Right ventricle myocardium inferior (tissue), 1 donor: ENCODE measurements at regions not wholly inside any gene's neighbourhood (a gene's known extent, or its start where the extent isn't known, plus 50 kb on each side); places are given as distances from the start of the nearest gene placed in this dataset.
"Not testable (repeated sequence)": the region's sequence is repeated elsewhere in the genome, so short reads cannot be mapped to it uniquely, and the experiment has no call there.

ENCODE experiments used
- ATAC-seq: fragments of 200-7000 bp; cut with Tn5 transposase; one replicate; pipeline ENCODE4 v1.9.1; 2020; ENCODE audit warnings: mild to moderate bottlenecking, moderate library complexity
- DNase-seq: peaks from one replicate; pipeline ENCODE4 v3.0.0; 2021; ENCODE audit errors: missing footprints
- intact Hi-C: fragments of 100-400 bp; cut with DNase I; formaldehyde crosslinking; loops from one replicate; pipeline ENCODE4 v1.11.0; 2022
- donor health status: DM: no; HTN: yes; CAD: no; lungs with severe emphysema.

GRCh38 chr17:65332779-65333178 lies 195.6 kb downstream of the RGS9 start:
- DNase-seq (no peak), ATAC-seq (no peak)
- intact Hi-C loops: no loop called here

- ATAC-seq: no peak
- no peak for DNase-seq
- intact Hi-C loops: no loop called here
Observed at GRCh38 chr17:65332375-65332774, 195.2 kb downstream of the RGS9 start.

GRCh38 chr17:65328567-65328966 lies 191.4 kb downstream of the RGS9 start:
- ATAC-seq: no peak
- DNase-seq: no peak
- intact Hi-C loops: no loop called here

DNA sequence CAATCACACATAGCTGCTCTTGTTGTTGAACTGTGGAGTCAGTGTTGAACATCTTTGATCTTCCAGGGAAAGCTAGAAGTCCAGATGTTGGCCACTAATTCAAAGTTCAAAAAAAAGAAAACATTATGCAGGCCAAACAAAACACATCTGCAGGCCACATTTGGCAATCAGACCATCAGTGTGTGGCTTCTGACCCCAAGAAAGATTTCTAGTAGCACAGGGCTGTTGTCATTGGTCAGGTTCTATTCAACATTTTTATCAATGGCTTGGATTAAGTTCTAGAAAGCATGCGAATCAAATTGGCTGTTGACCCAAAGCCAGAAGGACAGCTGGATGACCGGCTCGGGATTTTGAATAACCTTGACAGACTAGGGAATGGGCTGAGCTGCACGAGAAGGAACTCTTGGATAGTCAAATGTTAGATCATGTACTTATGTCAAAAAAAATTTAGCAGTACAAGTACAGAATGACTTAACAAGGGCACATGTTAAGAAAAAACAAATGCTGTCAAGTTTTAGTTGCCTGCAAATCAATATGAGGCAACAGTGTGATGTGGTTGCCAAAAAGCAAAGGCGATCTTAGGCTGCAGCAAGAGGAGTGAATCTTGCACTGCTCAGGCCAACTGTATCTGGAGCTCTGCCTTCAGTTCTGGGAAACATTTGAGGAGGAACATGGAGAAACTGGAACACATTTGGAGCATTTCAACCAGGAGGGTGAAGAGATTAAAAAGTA lies 187.6 kb downstream of the RGS9 start:
- DNase-seq (no peak), ATAC-seq (peak; percentile 95)
- intact Hi-C loops: no loop called here

GRCh38 chr17:65323049-65323448 lies 185.9 kb downstream of the RGS9 start:
- ATAC-seq (no peak), DNase-seq (no peak)
- intact Hi-C loops: no loop called here

GRCh38 chr17:65320820-65321219 lies 183.7 kb downstream of the RGS9 start:
- ATAC-seq: no peak
- intact Hi-C loops: no loop called here

DNA sequence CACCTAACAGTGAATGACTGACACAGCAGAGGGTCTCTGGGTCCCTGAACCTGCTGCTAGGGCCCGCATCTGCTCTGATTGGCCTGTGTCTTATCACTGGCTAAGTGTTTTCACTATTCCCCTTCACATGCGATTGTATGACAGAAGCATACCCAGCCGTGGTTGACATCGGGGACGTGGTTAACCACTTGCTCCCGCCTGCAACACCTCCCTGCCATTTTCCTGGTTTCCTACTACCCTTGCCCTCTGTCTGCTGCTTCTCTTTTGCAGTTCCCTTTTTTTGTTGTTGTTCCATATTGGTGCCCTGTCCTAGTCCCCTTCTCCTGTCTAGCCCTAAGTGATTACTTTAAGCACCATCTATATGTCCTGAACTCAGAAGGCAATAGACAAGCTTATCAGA lies 177.0 kb downstream of the RGS9 start:
- DNase-seq (no peak), ATAC-seq (no peak)
- intact Hi-C loops: no loop called here

More at GRCh38 chr17:65320820-65321219, 183.7 kb downstream of the RGS9 start:
- no peak for DNase-seq

DNA sequence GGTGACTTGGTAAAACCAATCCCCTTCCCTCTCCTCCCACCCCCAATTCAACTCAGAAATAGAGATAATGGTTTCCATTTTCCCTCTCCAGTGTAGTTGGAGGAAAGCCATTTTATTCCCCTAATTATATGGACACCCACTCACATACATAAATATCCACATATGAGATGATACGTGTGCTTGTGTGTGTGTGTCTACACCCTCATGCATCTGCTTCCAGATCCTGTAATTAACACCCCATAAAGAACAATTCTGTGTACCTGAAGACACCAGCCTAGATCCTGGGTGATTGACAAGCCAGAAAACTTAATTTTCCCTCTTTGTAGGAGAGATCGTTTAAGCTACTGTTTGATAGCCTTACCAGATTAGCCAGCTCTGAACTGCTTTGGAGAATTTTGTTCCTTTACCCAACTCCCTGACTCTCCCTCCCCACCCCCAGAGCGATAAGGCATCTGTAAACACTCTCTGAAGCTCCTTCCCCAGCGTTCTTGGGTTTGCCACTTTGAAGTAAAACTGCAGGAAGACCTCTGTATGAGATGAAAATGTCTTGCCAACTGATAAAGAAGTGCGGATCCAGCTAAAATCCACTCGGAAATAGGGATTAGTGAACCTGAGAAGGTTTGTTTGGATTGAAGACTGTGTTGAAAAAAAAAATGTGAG lies 175.7 kb downstream of the RGS9 start:
- intact Hi-C loops: no loop called here
- ATAC-seq: no peak
- no peak for DNase-seq

DNA sequence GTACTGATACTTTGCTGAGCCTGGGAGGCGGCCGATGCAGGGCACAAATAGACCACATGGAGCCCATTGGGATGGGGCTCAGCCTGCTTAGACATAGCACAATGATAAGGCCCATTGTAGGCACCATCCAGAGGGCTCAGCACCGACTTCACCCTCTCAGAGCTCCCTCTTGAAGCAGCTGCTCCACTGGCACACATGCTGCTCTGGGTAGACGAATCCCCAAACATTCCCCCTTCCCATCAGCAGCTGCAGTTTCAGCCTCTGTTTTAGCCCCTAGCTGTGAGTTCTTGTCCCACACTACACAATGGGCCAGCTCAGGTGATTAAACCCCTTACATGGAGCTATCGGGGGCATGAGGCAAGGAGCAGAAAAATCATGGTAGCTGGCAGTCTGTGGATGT lies 174.1 kb downstream of the RGS9 start:
- intact Hi-C loops: no loop called here
- no peak for ATAC-seq
- no peak for DNase-seq

DNA sequence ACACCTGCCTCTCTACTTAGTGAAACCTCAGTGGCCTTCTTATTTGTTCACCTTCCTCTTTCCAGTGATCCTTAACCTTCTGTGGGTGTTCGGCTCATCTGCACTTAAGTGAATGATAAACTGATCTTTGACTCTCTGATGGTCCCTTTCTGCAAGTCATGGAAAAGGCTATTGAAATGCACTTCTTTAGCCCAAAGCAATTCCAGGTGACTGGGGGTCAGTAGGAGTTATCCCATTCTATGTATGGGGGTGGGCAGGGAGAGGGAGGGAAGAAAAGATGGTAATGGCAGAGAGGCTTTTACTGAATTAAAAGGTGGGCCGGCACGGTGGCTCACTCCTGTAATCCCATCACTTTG lies 170.8 kb downstream of the RGS9 start:
- no peak for DNase-seq
- ATAC-seq: no peak
- intact Hi-C loops: no loop called here

DNA sequence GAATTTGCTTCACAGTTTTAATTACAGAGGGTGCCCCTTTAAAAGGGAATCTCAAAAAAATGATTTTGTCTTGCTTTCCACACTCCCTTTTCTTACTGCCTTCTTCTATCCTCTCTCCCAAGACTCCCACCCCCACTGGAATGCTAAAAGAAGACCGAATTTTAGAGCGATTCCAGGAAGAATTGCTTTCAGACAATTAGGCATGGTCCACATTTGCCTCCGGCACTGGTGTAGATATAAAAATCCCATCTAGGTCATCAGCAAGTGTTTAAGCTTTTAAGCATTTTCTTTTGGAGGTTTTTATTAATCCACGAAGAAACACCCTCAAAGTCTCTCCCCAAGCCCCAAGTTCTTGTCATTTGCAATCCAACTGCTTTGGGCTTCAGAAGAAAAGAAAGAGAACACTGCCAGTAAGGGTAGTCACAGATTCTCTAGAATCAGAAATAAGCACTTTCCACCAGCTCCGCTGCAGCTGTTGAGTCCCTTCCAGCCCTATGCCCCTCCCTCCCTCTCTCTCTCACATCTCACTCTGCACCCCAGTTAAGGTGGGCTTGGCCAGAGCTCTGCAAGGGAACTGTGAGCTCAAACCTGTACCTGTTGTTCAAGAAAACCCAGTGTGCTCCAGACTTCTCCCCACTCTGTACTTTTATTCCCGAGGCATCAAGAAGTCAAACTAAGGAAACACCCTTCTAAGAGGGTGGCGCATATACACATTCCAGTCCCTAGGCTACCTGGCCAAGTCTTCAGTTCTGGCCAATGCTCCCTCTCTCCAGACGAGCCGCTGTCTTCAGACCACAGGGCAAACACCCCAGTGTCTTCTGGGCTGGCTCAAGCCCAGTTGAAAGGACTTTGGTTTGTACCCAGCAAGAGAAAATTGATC lies 170.2 kb downstream of the RGS9 start:
- intact Hi-C loops: no loop called here
- no peak for ATAC-seq
- no peak for DNase-seq

GRCh38 chr17:65305778-65306177 lies 168.6 kb downstream of the RGS9 start:
- intact Hi-C loops: no loop called here
- DNase-seq: no peak
- no peak for ATAC-seq

DNA sequence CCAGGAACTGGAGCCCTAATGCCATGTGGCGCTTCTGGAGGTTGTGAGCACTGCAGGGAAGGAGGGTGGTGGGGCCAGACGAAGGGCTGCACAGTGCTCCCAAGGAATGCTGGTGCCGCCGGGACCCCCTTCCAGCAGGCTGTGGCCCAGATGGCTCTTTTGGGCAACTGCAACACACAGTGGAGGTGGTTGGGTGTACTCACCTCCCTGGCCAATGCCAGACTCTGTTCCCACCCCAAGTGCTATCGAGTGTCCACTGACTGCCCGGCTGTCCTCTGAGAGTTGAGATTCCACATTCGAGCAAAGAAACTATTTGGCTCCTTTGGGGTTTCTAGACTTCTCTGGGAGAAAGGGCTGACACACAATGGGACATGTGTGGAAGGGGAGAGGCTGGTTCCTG lies 167.9 kb downstream of the RGS9 start:
- intact Hi-C loops: no loop called here
- DNase-seq (no peak), ATAC-seq (no peak)

GRCh38 chr17:65301882-65302281 lies 164.7 kb downstream of the RGS9 start:
- peak; percentile 16 for DNase-seq
- intact Hi-C loops, ATAC-seq: not testable (repeated sequence)

- DNase-seq: no peak
- no peak for ATAC-seq
- intact Hi-C loops: no loop called here
Observed at GRCh38 chr17:65301184-65301583, 164.0 kb downstream of the RGS9 start.

DNA sequence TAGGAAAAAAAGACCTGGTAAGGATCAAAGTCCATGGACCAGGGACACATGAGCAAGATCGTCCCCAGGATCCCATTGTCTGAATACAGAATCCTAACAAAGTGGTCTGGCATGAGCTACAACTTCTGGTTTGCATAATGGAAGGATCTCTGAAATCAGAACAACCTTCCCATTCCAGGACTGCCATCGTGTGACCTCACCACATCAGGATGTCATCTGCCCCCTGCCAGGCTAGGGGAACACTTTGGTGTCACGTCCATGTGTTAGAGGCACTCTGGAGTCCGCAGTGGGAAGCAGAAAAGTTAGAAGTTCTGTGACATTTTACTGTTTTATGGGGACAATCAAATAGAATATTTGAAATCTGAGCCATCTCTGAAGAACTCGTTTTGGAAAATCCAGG lies 160.7 kb downstream of the RGS9 start:
- intact Hi-C loops: loop anchor here (10.0 kb wide), 1 partner anchor 257 kb away; no protein-coding TSS in a partner anchor
- DNase-seq (no peak), ATAC-seq (no peak)

- ATAC-seq (no peak), DNase-seq (no peak)
Observed at GRCh38 chr17:65297384-65297783, 160.2 kb downstream of the RGS9 start.

DNA sequence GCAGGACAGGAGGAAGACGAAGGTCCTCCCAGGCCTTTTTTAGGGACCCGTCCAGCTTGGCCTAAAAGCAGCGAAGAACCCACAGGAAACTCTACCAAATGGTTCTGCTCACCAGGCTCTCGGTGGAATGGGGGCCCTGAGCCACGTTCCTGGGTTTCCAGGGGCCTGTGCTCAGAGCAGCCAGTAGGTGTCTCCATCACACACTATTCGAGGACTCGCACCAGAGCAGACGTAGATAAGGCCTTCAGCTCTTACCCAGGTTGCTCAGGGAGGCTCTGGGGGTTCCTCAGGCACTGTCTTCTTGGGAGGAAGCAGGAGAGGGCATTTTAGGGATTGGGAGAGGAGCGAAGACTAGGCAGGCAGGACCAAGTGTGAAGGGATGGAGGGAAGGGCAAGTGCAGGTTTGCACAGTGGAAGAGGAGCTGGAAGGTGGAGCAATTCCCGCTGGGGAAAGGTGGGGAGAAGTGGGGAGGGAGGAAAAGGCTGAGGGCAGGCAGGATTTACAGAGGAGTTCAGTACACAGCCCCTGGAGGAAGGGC lies 157.1 kb downstream of the RGS9 start:
- no peak for DNase-seq
- intact Hi-C loops: loop anchor here (5.0 to 10.0 kb wide), 2 partner anchors 261 to 873 kb away; no protein-coding TSS in a partner anchor
- peak; percentile 88 for ATAC-seq

More at GRCh38 chr17:65297384-65297783, 160.2 kb downstream of the RGS9 start:
- intact Hi-C loops: loop anchor here (10.0 kb wide), 1 partner anchor 257 kb away; no protein-coding TSS in a partner anchor

- ATAC-seq: no peak
- intact Hi-C loops: loop anchor here (5.0 to 10.0 kb wide), 2 partner anchors 261 to 874 kb away; no protein-coding TSS in a partner anchor
Observed at GRCh38 chr17:65293584-65294180, 156.5 kb downstream of the RGS9 start.

More at GRCh38 chr17:65293584-65294180, 156.5 kb downstream of the RGS9 start:
- no peak for DNase-seq
